Limb (tissue), 2 donors: ENCODE measurements at regions not wholly inside any gene's neighbourhood (a gene's known extent, or its start where the extent isn't known, plus 50 kb on each side); places are given as distances from the start of the nearest gene placed in this dataset.

ENCODE experiments used
- DNase-seq, 2 donors: peaks; one replicate each; pipeline ENCODE4 v3.0.0-alpha.2; 2016; ENCODE audit errors: extremely low spot score in 2 of 2

- DNase-seq: no peak
Measured at GRCh38 chr1:200354243-200354642, 55.6 kb downstream of the ZNF281 start.

- no peak for DNase-seq
Measured at GRCh38 chr1:200353232-200353631, 56.6 kb downstream of the ZNF281 start.

- DNase-seq: no peak
Measured at GRCh38 chr1:200351826-200352549, 57.8 kb downstream of the ZNF281 start.

DNA sequence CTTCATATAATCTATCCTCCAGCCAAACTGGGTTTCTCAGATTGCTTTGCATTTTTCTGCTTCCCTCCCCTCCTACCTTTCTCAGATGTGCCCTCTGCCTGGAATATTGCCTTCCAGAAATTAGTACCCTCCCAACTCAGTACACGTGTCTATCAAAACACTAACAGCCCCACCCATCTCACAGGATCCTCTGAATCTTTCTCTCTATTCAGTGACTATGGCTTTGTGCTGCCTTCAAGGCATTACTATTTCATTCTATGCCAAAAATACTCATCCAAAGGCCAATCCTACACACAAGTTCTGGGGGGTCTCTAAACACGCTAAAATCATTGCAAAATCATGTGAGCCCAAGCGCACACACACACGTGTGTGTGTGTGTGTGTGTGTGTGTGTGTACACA is 58.4 kb downstream of the ZNF281 start:
- no peak for DNase-seq

GRCh38 chr1:200346700-200347099 is 63.1 kb downstream of the ZNF281 start:
- DNase-seq: no peak

DNA sequence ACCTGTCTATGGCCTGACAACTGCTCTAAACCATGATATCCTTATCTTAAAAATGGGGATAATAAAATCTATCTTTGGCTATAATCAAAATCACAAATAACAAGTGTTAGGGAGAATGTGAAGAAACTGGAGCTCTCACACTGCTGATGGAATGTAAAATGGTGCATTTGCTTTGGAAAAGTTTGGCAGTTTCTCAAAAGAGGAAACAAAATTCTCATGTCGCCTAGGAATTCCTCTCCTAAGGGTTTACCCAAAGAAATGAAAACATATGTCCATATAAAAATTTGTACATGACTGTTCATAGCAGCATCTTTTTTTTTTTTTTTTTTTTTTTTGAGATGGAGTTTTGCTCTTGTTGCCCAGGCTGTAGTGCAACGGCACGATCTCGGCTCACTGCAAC is 64.3 kb downstream of the ZNF281 start:
- DNase-seq: no peak

DNA sequence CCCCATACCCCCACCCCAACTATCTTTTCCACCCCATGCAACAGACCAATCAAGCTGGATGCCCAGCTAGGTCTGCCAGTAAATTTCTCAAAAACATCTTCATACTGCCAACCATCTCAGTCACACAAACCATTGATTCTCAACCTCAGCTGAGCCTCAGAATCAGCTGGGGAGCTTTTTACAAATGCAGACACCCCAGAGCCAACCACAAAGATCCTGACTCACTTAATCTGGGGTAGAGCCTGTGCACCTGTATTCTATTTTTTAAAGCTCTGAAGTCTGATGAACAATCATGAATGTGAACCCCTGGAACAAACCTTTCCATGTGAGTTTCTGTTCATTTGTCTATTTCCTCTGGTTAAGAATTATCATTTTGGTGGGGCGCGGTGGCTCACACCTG is 66.0 kb downstream of the ZNF281 start:
- DNase-seq: no peak

DNA sequence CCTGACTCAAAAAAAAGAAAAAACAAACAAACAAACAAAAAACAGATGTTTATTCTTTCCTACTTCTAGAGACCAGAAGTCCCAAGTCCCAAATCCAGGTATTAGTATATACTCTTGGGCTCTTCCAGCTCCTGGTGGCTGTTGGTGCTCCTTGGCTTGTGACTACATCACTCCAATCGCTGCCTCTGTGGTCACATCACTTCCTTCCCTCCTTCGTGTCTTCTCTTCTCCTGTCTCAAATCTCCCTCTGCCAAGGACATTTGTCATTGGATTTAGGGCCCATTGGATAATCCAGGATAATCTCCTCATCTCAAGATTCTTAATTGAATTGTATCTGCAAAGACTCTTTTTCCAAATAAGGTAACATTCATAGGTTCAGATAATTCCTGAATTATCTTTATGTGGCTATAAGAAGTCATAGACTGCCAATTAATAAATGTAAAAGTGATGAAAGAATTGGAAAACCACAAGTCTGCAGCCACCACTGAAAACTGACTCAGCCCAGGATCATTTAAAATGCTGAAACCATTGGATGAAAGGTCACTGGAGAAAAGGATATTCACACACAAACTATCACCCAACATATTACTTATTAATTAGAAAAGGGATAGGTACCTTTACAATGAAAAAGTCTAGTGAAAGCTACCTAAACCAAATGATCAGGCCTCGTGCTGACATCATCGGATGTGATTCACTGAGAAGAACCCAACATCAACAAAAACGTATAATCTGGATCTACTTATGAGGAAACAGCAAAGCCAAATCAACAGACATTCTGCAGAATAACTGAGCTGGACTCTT is 67.1 kb downstream of the ZNF281 start:
- DNase-seq: no peak

DNA sequence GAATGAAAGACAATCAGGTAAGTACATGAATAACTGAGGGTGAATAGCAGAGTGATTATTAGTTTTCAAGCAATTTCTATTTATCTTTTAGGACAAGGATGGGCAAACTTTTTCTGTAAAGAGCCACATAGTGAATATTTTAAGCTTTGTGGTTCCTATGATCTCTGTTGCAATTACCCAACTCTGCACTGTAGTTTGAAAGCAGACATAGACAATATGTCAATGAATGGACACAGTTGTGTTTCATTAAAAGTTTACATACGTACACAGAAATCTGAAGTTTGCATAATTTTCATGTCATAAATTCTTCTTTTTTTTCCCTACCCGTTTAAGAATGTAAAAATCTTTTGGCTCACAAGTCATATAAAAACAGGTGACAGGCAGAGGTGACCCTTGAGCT is 71.4 kb downstream of the ZNF281 start:
- DNase-seq: no peak

GRCh38 chr1:200337831-200338230 is 72.0 kb downstream of the ZNF281 start:
- DNase-seq: no peak

DNA sequence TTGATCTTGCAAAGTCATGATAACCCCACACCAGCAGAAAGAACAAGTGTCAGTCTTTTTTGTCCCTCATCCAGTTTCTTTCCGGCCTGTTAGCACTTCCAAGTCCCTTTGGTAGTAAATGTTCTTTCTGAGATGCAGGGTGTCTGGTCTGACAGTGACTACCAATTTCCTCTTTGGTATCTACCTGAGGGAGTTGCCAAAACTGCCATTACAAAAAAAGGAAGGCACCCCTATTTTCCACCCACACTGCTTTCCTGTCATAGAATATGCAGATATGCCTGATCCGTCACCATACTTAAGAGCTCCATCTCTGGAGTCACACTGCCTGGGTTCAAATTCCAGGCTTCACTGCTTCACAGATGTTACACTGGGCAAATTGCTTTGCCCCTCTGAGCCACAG is 72.4 kb downstream of the ZNF281 start:
- no peak for DNase-seq

- no peak for DNase-seq
Measured at GRCh38 chr1:200336901-200337391, 72.9 kb downstream of the ZNF281 start.

- DNase-seq: no peak
Measured at GRCh38 chr1:200336101-200336845, 73.6 kb downstream of the ZNF281 start.

GRCh38 chr1:200334661-200335256 is 75.1 kb downstream of the ZNF281 start:
- no peak for DNase-seq

GRCh38 chr1:200333329-200333728 is 76.5 kb downstream of the ZNF281 start:
- DNase-seq: no peak

GRCh38 chr1:200332716-200333115 is 77.1 kb downstream of the ZNF281 start:
- no peak for DNase-seq

GRCh38 chr1:200330741-200331428 is 79.0 kb downstream of the ZNF281 start:
- DNase-seq: no peak

DNA sequence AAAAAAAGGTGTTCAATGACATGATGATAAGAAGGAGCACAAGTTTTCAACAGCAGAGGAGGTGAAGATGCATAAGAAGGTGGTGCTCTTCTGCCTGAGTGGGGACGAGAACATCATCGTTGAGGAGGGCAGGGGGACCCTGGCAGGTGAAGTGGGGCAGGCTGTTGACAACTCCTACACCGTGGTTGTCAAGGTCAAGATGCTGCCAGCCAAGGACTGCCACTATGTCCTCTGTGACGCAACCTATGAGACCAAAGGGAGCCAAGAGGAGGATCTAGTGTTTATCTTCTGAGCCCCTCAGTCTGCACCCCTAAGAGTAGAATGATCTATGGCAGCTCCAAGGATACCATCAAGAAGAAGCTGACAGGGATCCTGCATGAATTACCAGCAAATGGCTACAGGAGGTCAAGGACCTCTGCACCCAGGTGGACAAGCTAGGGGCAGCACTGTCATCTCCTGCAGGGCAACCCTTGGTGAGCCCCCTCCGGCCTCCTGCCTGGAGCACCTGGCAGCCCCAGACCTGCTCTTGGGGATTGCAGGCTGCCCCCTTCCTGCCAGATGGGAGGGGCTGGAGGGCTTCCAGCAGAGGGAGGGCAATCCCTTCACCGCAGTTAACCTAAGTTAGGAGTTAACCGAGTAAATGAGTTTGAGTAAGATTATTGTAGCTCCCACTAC is 80.5 kb downstream of the ZNF281 start:
- no peak for DNase-seq

- DNase-seq: no peak
Measured at GRCh38 chr1:200328379-200328778, 81.5 kb downstream of the ZNF281 start.

DNA sequence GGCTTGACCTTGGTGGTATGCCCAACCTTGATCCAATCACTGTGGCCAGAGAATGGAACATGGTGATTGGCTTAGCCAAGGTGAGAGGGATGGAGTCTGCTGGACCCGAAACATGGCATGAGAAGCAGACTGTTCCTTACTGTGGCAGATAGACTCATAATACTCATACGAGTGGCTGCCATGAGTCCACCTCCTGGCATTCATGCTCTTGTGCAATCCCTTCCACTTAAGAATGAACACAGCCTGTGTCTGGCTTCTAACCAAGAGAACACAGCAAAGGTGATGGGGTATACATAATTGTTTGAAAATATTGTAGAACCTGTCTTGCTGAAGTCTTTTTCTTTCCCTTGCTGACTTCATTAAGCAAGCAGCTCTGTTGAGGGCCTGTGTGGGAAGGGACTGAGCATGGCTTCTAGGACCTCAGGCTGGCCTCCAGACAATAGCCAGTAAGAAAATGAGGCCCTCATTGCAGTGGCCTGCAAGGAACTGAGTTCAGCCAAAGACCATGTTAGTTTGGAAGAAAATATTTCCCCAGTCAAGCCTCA is 85.9 kb downstream of the ZNF281 start:
- no peak for DNase-seq
